ENCODE measurements at regions not wholly inside any gene's neighbourhood (a gene's known extent, or its start where the extent isn't known, plus 50 kb on each side); places are given as distances from the start of the nearest gene placed in this dataset.

DNA sequence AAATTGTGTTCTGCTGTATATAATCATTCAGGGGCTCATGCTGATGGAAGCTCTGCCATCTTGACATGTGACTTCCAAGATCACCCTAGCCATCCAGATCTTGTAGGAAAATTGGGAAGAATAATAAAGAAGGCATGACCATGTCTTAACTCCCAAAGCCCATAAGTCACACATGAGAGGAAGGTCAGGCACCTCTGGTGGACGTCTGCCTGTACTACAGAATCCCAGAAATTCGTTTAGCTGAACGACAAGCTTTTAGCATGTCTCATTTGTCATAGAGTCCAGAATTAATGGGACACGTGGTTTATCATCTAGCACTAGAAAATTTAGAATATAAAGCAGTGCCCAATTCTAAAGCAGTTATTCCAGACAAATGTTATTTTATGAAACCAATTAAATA is 212.7 kb downstream of the CENPC start:
- TF ChIP-seq, protein P1, sequence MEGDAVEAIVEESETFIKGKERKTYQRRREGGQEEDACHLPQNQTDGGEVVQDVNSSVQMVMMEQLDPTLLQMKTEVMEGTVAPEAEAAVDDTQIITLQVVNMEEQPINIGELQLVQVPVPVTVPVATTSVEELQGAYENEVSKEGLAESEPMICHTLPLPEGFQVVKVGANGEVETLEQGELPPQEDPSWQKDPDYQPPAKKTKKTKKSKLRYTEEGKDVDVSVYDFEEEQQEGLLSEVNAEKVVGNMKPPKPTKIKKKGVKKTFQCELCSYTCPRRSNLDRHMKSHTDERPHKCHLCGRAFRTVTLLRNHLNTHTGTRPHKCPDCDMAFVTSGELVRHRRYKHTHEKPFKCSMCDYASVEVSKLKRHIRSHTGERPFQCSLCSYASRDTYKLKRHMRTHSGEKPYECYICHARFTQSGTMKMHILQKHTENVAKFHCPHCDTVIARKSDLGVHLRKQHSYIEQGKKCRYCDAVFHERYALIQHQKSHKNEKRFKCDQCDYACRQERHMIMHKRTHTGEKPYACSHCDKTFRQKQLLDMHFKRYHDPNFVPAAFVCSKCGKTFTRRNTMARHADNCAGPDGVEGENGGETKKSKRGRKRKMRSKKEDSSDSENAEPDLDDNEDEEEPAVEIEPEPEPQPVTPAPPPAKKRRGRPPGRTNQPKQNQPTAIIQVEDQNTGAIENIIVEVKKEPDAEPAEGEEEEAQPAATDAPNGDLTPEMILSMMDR (IDR thresholded peaks at IDR 0.05), result peak in 1 of 4 experiments; percentile 7
- no peak for TF ChIP-seq POLR2A (IDR thresholded peaks at IDR 0.05)
- TF ChIP-seq POLR2AphosphoS5 (IDR thresholded peaks at IDR 0.05), result no peak
